CD4-positive, alpha-beta T cell (primary cell): ENCODE measurements at regions not wholly inside any gene's neighbourhood (a gene's known extent, or its start where the extent isn't known, plus 50 kb on each side); places are given as distances from the start of the nearest gene placed in this dataset.

Experiments used
- ATAC-seq: fragments of 200-7000 bp; cut with Tn5 transposase; one replicate; pipeline ENCODE4 v1.10.0; 2022; ENCODE audit warnings: mild to moderate bottlenecking; ENCODE audit not compliant: poor library complexity
- CTCF ChIA-PET: fragments of 350-600 bp; sonication (Branson Sonifier 250); formaldehyde crosslinking; loops from one replicate; lab custom pipeline; 2021; ENCODE audit warnings: antibody characterized with exemption, inconsistent platforms; lab: Charles Lee
- POLR2A ChIA-PET: fragments of 350-600 bp; sonication (Branson Sonifier 250); formaldehyde crosslinking; loops from one replicate; lab custom pipeline; 2021; ENCODE audit warnings: antibody characterized with exemption, inconsistent platforms; lab: Charles Lee
- DNase-seq, 14 experiments: peaks; one replicate each; pipeline ENCODE4 v3.0.0-alpha.2; 2013 to 2020; ENCODE audit warnings: mixed read lengths in 2 of 14
- H3K27ac ChIP-seq, 2 donors: one replicate each; pipeline versions ENCODE4 v1.5.1 to v1.7.0; 2013; ENCODE audit warnings: low read length in 2 of 2, low read depth in 1 of 2, mild to moderate bottlenecking in 1 of 2
- H3K27me3 ChIP-seq, 2 experiments: 1 replicate in 1 of 2; 2 replicates in 1 of 2; pipeline versions ENCODE4 v1.6.1 to v1.7.0; 2013; ENCODE audit warnings: low read length in 2 of 2, control low read depth in 1 of 2, mild to moderate bottlenecking in 1 of 2, moderate library complexity in 1 of 2; ENCODE audit not compliant: insufficient read depth in 2 of 2, control insufficient read depth in 1 of 2
- H3K36me3 ChIP-seq: one replicate; pipeline ENCODE4 v1.6.1; 2013; ENCODE audit warnings: low read length, control low read depth; ENCODE audit not compliant: insufficient read depth
- H3K4me1 ChIP-seq: one replicate; pipeline ENCODE4 v1.6.1; 2013; ENCODE audit warnings: low read length, control low read depth; ENCODE audit not compliant: insufficient read depth
- H3K4me3 ChIP-seq: one replicate; pipeline ENCODE4 v1.5.1; 2013; ENCODE audit warnings: mild to moderate bottlenecking, low read length, moderate library complexity
- H3K9me3 ChIP-seq, 2 experiments: 1 replicate in 1 of 2; 2 replicates in 1 of 2; pipeline versions ENCODE4 v1.6.1 to v1.7.0; 2013; ENCODE audit warnings: low read length in 2 of 2, mild to moderate bottlenecking in 2 of 2, control low read depth in 1 of 2, moderate library complexity in 1 of 2; ENCODE audit not compliant: control insufficient read depth in 1 of 2, insufficient read depth in 1 of 2
- H3K27ac Mint-ChIP-seq: one replicate; pipeline ENCODE4 v1.8.0; 2020; ENCODE audit warnings: mixed read lengths
- H3K27me3 Mint-ChIP-seq: one replicate; pipeline ENCODE4 v1.8.0; 2021; ENCODE audit warnings: mixed read lengths
- H3K36me3 Mint-ChIP-seq: one replicate; pipeline ENCODE4 v1.8.0; 2021; ENCODE audit warnings: low read depth, mixed read lengths
- H3K4me1 Mint-ChIP-seq: one replicate; pipeline ENCODE4 v1.8.0; 2021; ENCODE audit warnings: low read depth, mixed read lengths
- H3K4me3 Mint-ChIP-seq: one replicate; pipeline ENCODE4 v1.8.0; 2020; ENCODE audit warnings: mild to moderate bottlenecking, mixed read lengths
- H3K9me3 Mint-ChIP-seq: one replicate; pipeline ENCODE4 v1.8.0; 2020; ENCODE audit warnings: mixed read lengths
- CTCF ChIP-seq: fragments of 200-600 bp; IDR thresholded peaks from one replicate; pipeline ENCODE4 v1.8.0; 2022; ENCODE audit warnings: antibody characterized with exemption, mild to moderate bottlenecking
- intact Hi-C, 2 experiments: fragments of 100-400 bp; cut with DNase I in 1 of 2; cut with micrococcal nuclease in 1 of 2; formaldehyde crosslinking; loops; one replicate each; pipeline versions ENCODE4 v1.15.1 to v1.9.0; 2023 to 2025; cut with DNase I, micrococcal nuclease

GRCh38 chr5:167716126-167716775, 575.2 kb upstream of the WWC1 start:
- Histone ChIP-seq H3K4me1 (no peaks in the 10 kb centered on the region), H3K36me3 (no peaks in the 10 kb centered on the region), H3K27me3 (no peaks in the 10 kb centered on the region), H3K27ac (no peak overlapping the region), H3K4me3 (no peak overlapping the region), H3K9me3 (no peaks in the 10 kb centered on the region)
- POLR2A ChIA-PET = no interaction called here
- intact Hi-C loops = no loop called here
- Mint-ChIP-seq H3K27me3 (peaks cover 22% of the 10 kb centered on the region), H3K36me3 (no peaks in the 10 kb centered on the region), H3K9me3 (no peaks in the 10 kb centered on the region), H3K27ac (no peak overlapping the region), H3K4me3 (no peak overlapping the region), H3K4me1 (no peaks in the 10 kb centered on the region)
- CTCF ChIA-PET = no interaction called here
- DNase-seq = no peak
- no peak for TF ChIP-seq CTCF
- ATAC-seq = no peak

- H3K9me3 Mint-ChIP-seq = no peaks in the 10 kb centered on the region
- no peaks in the 10 kb centered on the region for H3K4me1 Mint-ChIP-seq
- H3K4me3 ChIP-seq = no peak overlapping the region
- no peaks in the 10 kb centered on the region for H3K36me3 Mint-ChIP-seq
- no peak overlapping the region for H3K27ac ChIP-seq
- peaks cover 6% of the 10 kb centered on the region for H3K4me1 ChIP-seq
- H3K9me3 ChIP-seq = no peaks in the 10 kb centered on the region
- H3K4me3 Mint-ChIP-seq = no peak overlapping the region
- ChIA-PET CTCF (no interaction called here), POLR2A (no interaction called here)
- TF ChIP-seq CTCF = no peak
- peaks cover 22% of the 10 kb centered on the region for H3K27me3 Mint-ChIP-seq
- ATAC-seq = no peak
- no peak overlapping the region for H3K27ac Mint-ChIP-seq
- intact Hi-C loops = no loop called here
- H3K36me3 ChIP-seq = no peaks in the 10 kb centered on the region
- DNase-seq = no peak
- no peaks in the 10 kb centered on the region for H3K27me3 ChIP-seq
These were observed 571.2 kb upstream of the WWC1 start for GRCh38 chr5:167720259-167720658.

- H3K4me1 ChIP-seq = peaks cover 6% of the 10 kb centered on the region
- Mint-ChIP-seq H3K9me3 (no peaks in the 10 kb centered on the region), H3K27ac (no peak overlapping the region), H3K4me1 (no peaks in the 10 kb centered on the region), H3K4me3 (no peak overlapping the region), H3K27me3 (peaks cover 22% of the 10 kb centered on the region), H3K36me3 (no peaks in the 10 kb centered on the region)
- TF ChIP-seq CTCF = no peak
- no peaks in the 10 kb centered on the region for H3K27me3 ChIP-seq
- no peaks in the 10 kb centered on the region for H3K9me3 ChIP-seq
- DNase-seq (no peak), ATAC-seq (no peak)
- intact Hi-C loops = no loop called here
- H3K36me3 ChIP-seq = no peaks in the 10 kb centered on the region
- H3K27ac ChIP-seq = no peak overlapping the region
- H3K4me3 ChIP-seq = no peak overlapping the region
- CTCF ChIA-PET = no interaction called here
- POLR2A ChIA-PET = no interaction called here
These were observed 570.7 kb upstream of the WWC1 start for GRCh38 chr5:167720676-167721260.
